ENCODE measurements at regions not wholly inside any gene's neighbourhood (a gene's known extent, or its start where the extent isn't known, plus 50 kb on each side); places are given as distances from the start of the nearest gene placed in this dataset.

GRCh38 chr9:107386396-107386795 is 103.2 kb downstream of the KLF4 start:
- no peak overlapping the region for H3K4me3 ChIP-seq
- 80 to 100% methylated on average over 1 of the region's 1 CpG for WGBS, 2 donors (ENCODE audit: low coverage in 1 of 2)
- no peak for TF ChIP-seq EP300 (IDR thresholded peaks at IDR 0.05)
- TF ChIP-seq CTCF (IDR thresholded peaks at IDR 0.05) = no peak
- no peak for TF ChIP-seq POLR2AphosphoS5 (IDR thresholded peaks at IDR 0.05)
- no peak for TF ChIP-seq POLR2A (IDR thresholded peaks at IDR 0.05)
- no peaks in the 10 kb centered on the region for H3K27me3 ChIP-seq
- H3K27ac ChIP-seq = no peak overlapping the region
- H3K9me3 ChIP-seq = no peaks in the 10 kb centered on the region
- H3K4me1 ChIP-seq = peaks cover 0 to 27% (median 0%) of the 10 kb centered on the region in 3 donors
- no peak for ATAC-seq
- H3K36me3 ChIP-seq = no peaks in the 10 kb centered on the region
